GM12878 (cell line): ENCODE measurements at regions not wholly inside any gene's neighbourhood (a gene's known extent, or its start where the extent isn't known, plus 50 kb on each side); places are given as distances from the start of the nearest gene placed in this dataset.

ENCODE experiments used
- ATAC-seq: fragments of 200-7000 bp; cut with Tn5 transposase; 3 replicates; pipeline ENCODE4 v1.9.1; 2020; ENCODE audit warnings: mild to moderate bottlenecking, moderate library complexity
- BruUV-seq: library from RNA; stranded (reverse); fragments of 400-500 nt; replicated peaks from 2 replicates; lab custom pipeline; 2021; lab: Mats Ljungman, UMichigan
- CTCF ChIA-PET: fragments of 300-600 bp; sonication (Branson Sonifier 250); formaldehyde crosslinking; extraction: SDS; loops from one replicate; lab custom pipeline; 2021; ENCODE audit warnings: inconsistent platforms; lab: Yijun Ruan, JAX
- POLR2A ChIA-PET: fragments of 350-600 bp; formaldehyde crosslinking; extraction: SDS; loops from one replicate; lab custom pipeline; 2021; ENCODE audit warnings: inconsistent platforms; lab: Charles Lee
- RAD21 ChIA-PET: fragments of 300-600 bp; sonication (Branson Sonifier 250); formaldehyde crosslinking; loops from one replicate; lab custom pipeline; 2023; ENCODE audit warnings: antibody characterized with exemption; ENCODE audit not compliant: unreplicated experiment; lab: Charles Lee
- SMC1A ChIA-PET: fragments of 300-600 bp; sonication (Branson Sonifier 250); formaldehyde crosslinking; loops from one replicate; lab custom pipeline; 2023; ENCODE audit not compliant: unreplicated experiment, uncharacterized antibody; lab: Charles Lee
- DNase-seq: peaks from one replicate; pipeline ENCODE4 v3.0.0-alpha.2; 2011; ENCODE audit warnings: low read depth, low spot score
- FAIRE-seq: peaks from 3 replicates; lab custom pipeline; 2011; peaks lifted over from hg19 to GRCh38; lab: Jason Lieb, UNC
- H2AFZ ChIP-seq: 2 replicates; pipeline ENCODE4 v1.6.0; 2011; ENCODE audit warnings: low read depth, low read length, control low read depth; ENCODE audit not compliant: control insufficient read depth
- H3K27ac ChIP-seq: 2 replicates; pipeline ENCODE4 v1.5.1; 2011; ENCODE audit warnings: control low read depth; ENCODE audit not compliant: control insufficient read depth, insufficient read depth
- H3K27me3 ChIP-seq, 2 experiments: replicated peaks in 1 of 2; 2 replicates each; pipeline versions ENCODE4 v1.6.0 to v1.6.1; 2011; ENCODE audit warnings: low read length in 1 of 2; ENCODE audit not compliant: control insufficient read depth in 2 of 2, insufficient read depth in 2 of 2
- H3K36me3 ChIP-seq, 2 experiments: 2 replicates each; pipeline ENCODE4 v1.5.1; 2011; ENCODE audit warnings: low read length in 1 of 2; ENCODE audit not compliant: control insufficient read depth in 2 of 2, insufficient read depth in 2 of 2
- H3K4me1 ChIP-seq: 2 replicates; pipeline ENCODE4 v1.6.1; 2011; ENCODE audit warnings: mild to moderate bottlenecking, low read length, moderate library complexity, mixed read lengths; ENCODE audit not compliant: control insufficient read depth, insufficient read depth
- H3K4me2 ChIP-seq: 2 replicates; pipeline ENCODE4 v1.6.0; 2011; ENCODE audit warnings: control low read depth; ENCODE audit not compliant: control insufficient read depth, insufficient read depth
- H3K4me3 ChIP-seq: fragments of 200-600 bp; sonication (generic); 2 replicates; pipeline ENCODE4 v1.5.1; 2016
- H3K79me2 ChIP-seq: 2 replicates; pipeline ENCODE4 v1.6.0; 2011; ENCODE audit warnings: low read length; ENCODE audit not compliant: control insufficient read depth, insufficient read depth
- H3K9ac ChIP-seq: 2 replicates; pipeline ENCODE4 v1.8.0; 2011; ENCODE audit warnings: low read length, control low read depth, mixed read lengths; ENCODE audit not compliant: control insufficient read depth, insufficient read depth
- H3K9me3 ChIP-seq: replicated peaks from 3 replicates; pipeline ENCODE4 v1.5.1; 2011; ENCODE audit warnings: mild to moderate bottlenecking, low read length; ENCODE audit not compliant: control insufficient read depth, insufficient read depth
- H4K20me1 ChIP-seq: 2 replicates; pipeline ENCODE4 v1.6.0; 2011; ENCODE audit not compliant: control insufficient read depth, insufficient read depth
- BCL11A ChIP-seq: IDR thresholded peaks from 2 replicates; pipeline ENCODE4 v1.6.1; 2011; ENCODE audit warnings: low read depth, low read length
- CEBPB ChIP-seq, 2 experiments: fragments of 150-350 bp in 1 of 2; IDR thresholded peaks; 2 replicates each; pipeline ENCODE4 v1.6.1; 2012 to 2014; ENCODE audit warnings: low read depth in 2 of 2, low read length in 2 of 2, borderline replicate concordance in 1 of 2, inconsistent platforms in 1 of 2
- CUX1 ChIP-seq: IDR thresholded peaks from 2 replicates; pipeline ENCODE4 v1.6.1; 2012; ENCODE audit warnings: improper control_type of control experiment, low read depth, low read length; ENCODE audit not compliant: insufficient replicate concordance
- ETV6 ChIP-seq, 2 experiments: fragments of 450-650 bp in 1 of 2; IDR thresholded peaks in 1 of 2; conservative IDR thresholded peaks in 1 of 2; 2 replicates each; pipeline ENCODE4 v1.6.1; 2014; ENCODE audit warnings: antibody characterized with exemption in 1 of 2, borderline replicate concordance in 1 of 2, low read depth in 1 of 2, mild to moderate bottlenecking in 1 of 2, moderate library complexity in 1 of 2
- FOXK2 ChIP-seq: fragments of 450-650 bp; IDR thresholded peaks from 2 replicates; pipeline ENCODE4 v1.6.1; 2017; ENCODE audit warnings: mild to moderate bottlenecking, moderate library complexity
- IRF4 ChIP-seq: IDR thresholded peaks from 2 replicates; pipeline ENCODE4 v1.6.1; 2011; ENCODE audit warnings: low read depth, low read length
- JUNB ChIP-seq: IDR thresholded peaks from 2 replicates; pipeline ENCODE4 v1.6.1; 2016; ENCODE audit warnings: antibody characterized with exemption, mild to moderate bottlenecking
- JUND ChIP-seq: IDR thresholded peaks from 2 replicates; pipeline ENCODE4 v1.6.1; 2012; ENCODE audit warnings: low read depth, mild to moderate bottlenecking, low read length, improper control_type of control experiment, moderate library complexity
- MEF2A ChIP-seq: IDR thresholded peaks from 2 replicates; pipeline ENCODE4 v1.6.1; 2011; ENCODE audit warnings: low read depth, mild to moderate bottlenecking, low read length, moderate library complexity; ENCODE audit not compliant: insufficient read depth
- NFIC ChIP-seq: IDR thresholded peaks from 2 replicates; pipeline ENCODE4 v1.6.1; 2012; ENCODE audit warnings: low read depth, mild to moderate bottlenecking, inconsistent platforms, low read length, moderate library complexity
- PAX8 ChIP-seq: fragments of 450-650 bp; IDR thresholded peaks from 2 replicates; pipeline ENCODE4 v1.6.1; 2017; ENCODE audit warnings: mild to moderate bottlenecking, moderate library complexity
- POU2F2 ChIP-seq: IDR thresholded peaks from 3 replicates; pipeline ENCODE4 v1.6.1; 2011; ENCODE audit warnings: low read depth, mild to moderate bottlenecking, low read length, borderline replicate concordance
- RAD51 ChIP-seq: fragments of 450-650 bp; IDR thresholded peaks from 2 replicates; pipeline ENCODE4 v1.6.1; 2016; ENCODE audit warnings: moderate library complexity, mild to moderate bottlenecking, inconsistent platforms
- SMAD5 ChIP-seq: IDR thresholded peaks from 2 replicates; pipeline ENCODE4 v1.6.1; 2016; ENCODE audit warnings: antibody characterized with exemption, low read depth
- USF1 ChIP-seq: IDR thresholded peaks from 2 replicates; pipeline ENCODE4 v1.6.1; 2011; ENCODE audit warnings: borderline replicate concordance, low read depth, mild to moderate bottlenecking, moderate library complexity, mixed read lengths, low read length; ENCODE audit not compliant: insufficient read depth; ENCODE audit errors: extremely low read length
- ZNF274 ChIP-seq: IDR thresholded peaks from one replicate; pipeline ENCODE4 v1.8.0; 2011; ENCODE audit not compliant: insufficient read length, insufficient read depth
- ZZZ3 ChIP-seq: IDR thresholded peaks from 2 replicates; pipeline ENCODE4 v1.6.1; 2011; ENCODE audit warnings: low read depth; ENCODE audit not compliant: control insufficient read depth, insufficient read length
- WGBS: methylation state at CpG from one replicate; pipeline ENCODE4 v1.1.6; 2016; ENCODE audit warnings: low lambda C conversion rate; ENCODE audit not compliant: insufficient replicate concordance, insufficient coverage; ENCODE audit errors: missing lambda C conversion rate; 5-methylcytosine and 5-hydroxymethylcytosine counted together
- in situ Hi-C: fragments of 300-500 bp; cut with MboI; formaldehyde crosslinking; loops from 9 replicates; pipeline ENCODE4 v1.14.3; 2018; ENCODE audit warnings: mixed read lengths
- intact Hi-C: fragments of 100-400 bp; cut with micrococcal nuclease; formaldehyde crosslinking; loops from one replicate; pipeline ENCODE4 v1.14.2; 2022; ENCODE audit not compliant: unreplicated experiment

- no peaks in the 10 kb centered on the region for H4K20me1 ChIP-seq
- 63% methylated on average over 5 of the region's 5 CpGs for WGBS
- ChIA-PET RAD21 (no interaction called here), SMC1A (interaction anchor here (1.1 kb wide), 1 partner anchor 13 kb away, joined by 3 read pairs; no protein-coding TSS in a partner anchor), CTCF (interaction anchor here (1.2 kb wide), 2 partner anchors 16 to 17 kb away, joined by 3 read pairs; no protein-coding TSS in a partner anchor), POLR2A (no interaction called here)
- intact Hi-C loops = no loop called here
- FAIRE-seq (no peak), DNase-seq (no peak), ATAC-seq (no peak)
- H3K27me3 ChIP-seq = no peaks in the 10 kb centered on the region
- no peaks in the 10 kb centered on the region for H3K4me1 ChIP-seq
- no peak overlapping the region for H3K9ac ChIP-seq
- H3K27ac ChIP-seq = no peak overlapping the region
- no TSS peak for BruUV-seq
- H2AFZ ChIP-seq = no peak overlapping the region
- H3K4me2 ChIP-seq = no peak overlapping the region
- H3K9me3 ChIP-seq = no peaks in the 10 kb centered on the region
- H3K4me3 ChIP-seq = no peak overlapping the region
- TF ChIP-seq CEBPB (IDR thresholded peaks at IDR 0.05; ENCODE audit: borderline replicate concordance in 1 of 2, low read depth in 2 of 2, low read length in 2 of 2) (no peak), BCL11A (no peak), ZNF274 (no peak), JUNB (no peak), CUX1 (no peak), USF1 (no peak), PAX8 (no peak), FOXK2 (no peak), JUND (no peak), ETV6 (conservative IDR thresholded peaks at IDR 0.05 in 1 of 2, IDR thresholded peaks at IDR 0.05 in 1 of 2; ENCODE audit: borderline replicate concordance in 1 of 2, low read depth in 1 of 2) (no peak), IRF4 (no peak), ZZZ3 (no peak), MEF2A (no peak), RAD51 (no peak), POU2F2 (no peak), SMAD5 (no peak), NFIC (no peak)
- H3K79me2 ChIP-seq = no peaks in the 10 kb centered on the region
- H3K36me3 ChIP-seq = no peaks in the 10 kb centered on the region
- in situ Hi-C loops = no loop called here
Measured at GRCh38 chrX:124194199-124194598, 138.3 kb upstream of the TEX13D start.
